Smooth muscle cell (in vitro differentiated cells): ENCODE measurements at regions not wholly inside any gene's neighbourhood (a gene's known extent, or its start where the extent isn't known, plus 50 kb on each side); places are given as distances from the start of the nearest gene placed in this dataset.
"Not testable (repeated sequence)": the region's sequence is repeated elsewhere in the genome, so short reads cannot be mapped to it uniquely, and the experiment has no call there.

Source experiments
- DNase-seq: peaks from one replicate; lab custom pipeline; 2025; ENCODE audit not compliant: unreplicated experiment; lab: John Stamatoyannopoulos, UW
- H2AFZ ChIP-seq: fragments of 200-600 bp; sonication (generic); 2 replicates; pipeline ENCODE4 v1.6.0; 2016; ENCODE audit warnings: antibody characterized with exemption, low read depth, mild to moderate bottlenecking
- H3F3A ChIP-seq: fragments of 200-600 bp; sonication (generic); 2 replicates; pipeline ENCODE4 v1.6.0; 2017; ENCODE audit warnings: antibody characterized with exemption, low read depth
- H3K27ac ChIP-seq: fragments of 200-600 bp; sonication (generic); 2 replicates; pipeline ENCODE4 v1.5.1; 2016; ENCODE audit warnings: low read depth, mild to moderate bottlenecking
- H3K27me3 ChIP-seq: fragments of 200-600 bp; sonication (generic); 2 replicates; pipeline ENCODE4 v1.6.1; 2016; ENCODE audit warnings: low read depth, mild to moderate bottlenecking
- H3K36me3 ChIP-seq: fragments of 200-600 bp; sonication (generic); 2 replicates; pipeline ENCODE4 v1.5.1; 2016; ENCODE audit warnings: low read depth
- H3K4me1 ChIP-seq: fragments of 200-600 bp; sonication (generic); 2 replicates; pipeline ENCODE4 v1.5.1; 2016; ENCODE audit warnings: low read depth
- H3K4me2 ChIP-seq: fragments of 200-600 bp; sonication (generic); 2 replicates; pipeline ENCODE4 v1.6.0; 2016; ENCODE audit warnings: mild to moderate bottlenecking
- H3K4me3 ChIP-seq: fragments of 200-600 bp; sonication (generic); 2 replicates; pipeline ENCODE4 v1.5.1; 2016; ENCODE audit warnings: mild to moderate bottlenecking
- H3K79me2 ChIP-seq: fragments of 200-600 bp; sonication (generic); 2 replicates; pipeline ENCODE4 v1.6.0; 2016; ENCODE audit warnings: low read depth, mild to moderate bottlenecking
- H3K9ac ChIP-seq: fragments of 200-600 bp; sonication (generic); 2 replicates; pipeline ENCODE4 v1.6.0; 2016; ENCODE audit warnings: low read depth
- H3K9me3 ChIP-seq: fragments of 200-600 bp; sonication (generic); replicated peaks from 2 replicates; pipeline ENCODE4 v1.5.1; 2016; ENCODE audit warnings: low read depth
- H4K20me1 ChIP-seq: fragments of 200-600 bp; sonication (generic); 2 replicates; pipeline ENCODE4 v1.6.0; 2016; ENCODE audit warnings: low read depth
- CTCF ChIP-seq: fragments of 200-600 bp; sonication (generic); IDR thresholded peaks from 2 replicates; pipeline ENCODE4 v1.5.1; 2017; ENCODE audit warnings: borderline replicate concordance, mild to moderate bottlenecking, antibody characterized with exemption; ENCODE audit not compliant: insufficient read depth, poor library complexity, severe bottlenecking
- WGBS: methylation state at CpG from one replicate; pipeline ENCODE4 v1.1.7; 2016; ENCODE audit warnings: low lambda C conversion rate; 5-methylcytosine and 5-hydroxymethylcytosine counted together

GRCh38 chr13:37175996-37176395, 70.5 kb upstream of the CSNK1A1L start:
- 26% methylated on average over 2 of the region's 2 CpGs for WGBS
- Histone ChIP-seq H4K20me1 (no peaks in the 10 kb centered on the region), H3K27me3 (no peaks in the 10 kb centered on the region), H3K79me2 (no peaks in the 10 kb centered on the region), H3K4me1 (no peaks in the 10 kb centered on the region), H3K9ac (no peak overlapping the region), H3K4me2 (peak overlapping the region; percentile 67), H3K4me3 (no peak overlapping the region), H2AFZ (peak overlapping the region; percentile 65), H3F3A (peaks cover 6% of the 10 kb centered on the region), H3K9me3 (no peaks in the 10 kb centered on the region), H3K36me3 (no peaks in the 10 kb centered on the region), H3K27ac (peak overlapping the region; percentile 47)
- no peak for DNase-seq
- no peak for TF ChIP-seq CTCF

DNA sequence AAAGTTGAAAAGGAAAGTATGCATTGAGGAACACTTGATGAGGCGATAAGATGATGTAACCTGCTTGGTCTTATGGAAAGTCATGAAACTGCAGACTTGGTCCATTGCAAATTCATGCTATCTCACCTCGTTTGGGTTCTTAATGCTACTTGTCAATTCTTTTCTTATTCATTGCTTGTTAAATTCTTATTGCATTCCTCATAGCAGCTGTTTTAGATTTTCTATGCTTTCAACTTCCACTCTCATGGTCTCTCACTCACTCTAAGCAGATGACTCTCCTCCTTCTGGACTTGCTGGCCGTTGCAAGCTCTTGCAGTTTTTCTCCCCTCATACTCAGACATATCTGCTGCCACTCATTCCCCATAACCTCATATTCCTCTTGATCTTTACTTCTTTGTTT, 67.8 kb upstream of the CSNK1A1L start:
- DNase-seq, result no peak
- no peak for TF ChIP-seq CTCF
- H3K4me1 ChIP-seq, result no peaks in the 10 kb centered on the region
- H3K79me2 ChIP-seq, result no peaks in the 10 kb centered on the region
- no peak overlapping the region for H3K4me3 ChIP-seq
- H3K27me3 ChIP-seq, result no peaks in the 10 kb centered on the region
- peaks cover 6% of the 10 kb centered on the region for H3F3A ChIP-seq
- no peaks in the 10 kb centered on the region for H3K36me3 ChIP-seq
- no peaks in the 10 kb centered on the region for H3K9me3 ChIP-seq
- 35% methylated on average over 3 of the region's 3 CpGs for WGBS
- H3K27ac ChIP-seq, result no peak overlapping the region
- H2AFZ ChIP-seq, result no peak overlapping the region
- H4K20me1 ChIP-seq, result no peaks in the 10 kb centered on the region
- no peak overlapping the region for H3K9ac ChIP-seq
- no peak overlapping the region for H3K4me2 ChIP-seq

GRCh38 chr13:37172226-37172625, 66.8 kb upstream of the CSNK1A1L start:
- DNase-seq, H3K4me1 ChIP-seq, H3K27me3 ChIP-seq, H3F3A ChIP-seq, H2AFZ ChIP-seq, H3K4me3 ChIP-seq, H3K9me3 ChIP-seq, H3K4me2 ChIP-seq, H4K20me1 ChIP-seq, H3K79me2 ChIP-seq, H3K36me3 ChIP-seq, H3K27ac ChIP-seq, H3K9ac ChIP-seq: not testable (repeated sequence)
- WGBS, result 83% methylated on average over 11 of the region's 11 CpGs

DNA sequence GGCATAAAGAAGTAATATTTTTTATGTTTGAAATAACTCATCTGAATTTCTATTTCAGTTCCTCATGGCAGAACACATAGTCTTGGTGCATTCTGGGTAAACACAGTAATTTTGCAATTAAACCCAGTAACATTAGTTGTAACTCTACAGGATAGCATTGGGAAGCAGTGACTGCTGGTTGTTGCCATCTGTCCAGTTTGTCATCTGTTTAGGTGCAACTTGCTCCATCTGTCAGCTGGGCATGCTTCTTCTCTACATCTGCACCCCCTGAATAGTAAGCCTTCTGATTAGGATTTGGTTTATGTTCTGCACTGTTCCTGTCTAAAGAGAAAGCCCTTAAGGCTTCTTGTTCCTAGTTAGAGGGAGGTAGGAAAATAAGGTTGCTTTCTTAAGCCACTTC, 63.5 kb upstream of the CSNK1A1L start:
- no peaks in the 10 kb centered on the region for H3K79me2 ChIP-seq
- no peaks in the 10 kb centered on the region for H4K20me1 ChIP-seq
- H3K9ac ChIP-seq, result no peak overlapping the region
- no peak for DNase-seq
- H3K9me3 ChIP-seq, result no peaks in the 10 kb centered on the region
- H3K4me3 ChIP-seq, result no peak overlapping the region
- no peaks in the 10 kb centered on the region for H3K4me1 ChIP-seq
- no peak overlapping the region for H3K27ac ChIP-seq
- TF ChIP-seq CTCF, result no peak
- no peaks in the 10 kb centered on the region for H3F3A ChIP-seq
- H2AFZ ChIP-seq, result no peak overlapping the region
- no peaks in the 10 kb centered on the region for H3K36me3 ChIP-seq
- H3K4me2 ChIP-seq, result no peak overlapping the region
- H3K27me3 ChIP-seq, result no peaks in the 10 kb centered on the region
